ENCODE measurements at regions not wholly inside any gene's neighbourhood (a gene's known extent, or its start where the extent isn't known, plus 50 kb on each side); places are given as distances from the start of the nearest gene placed in this dataset.
"Not testable (repeated sequence)": the region's sequence is repeated elsewhere in the genome, so short reads cannot be mapped to it uniquely, and the experiment has no call there.

DNA sequence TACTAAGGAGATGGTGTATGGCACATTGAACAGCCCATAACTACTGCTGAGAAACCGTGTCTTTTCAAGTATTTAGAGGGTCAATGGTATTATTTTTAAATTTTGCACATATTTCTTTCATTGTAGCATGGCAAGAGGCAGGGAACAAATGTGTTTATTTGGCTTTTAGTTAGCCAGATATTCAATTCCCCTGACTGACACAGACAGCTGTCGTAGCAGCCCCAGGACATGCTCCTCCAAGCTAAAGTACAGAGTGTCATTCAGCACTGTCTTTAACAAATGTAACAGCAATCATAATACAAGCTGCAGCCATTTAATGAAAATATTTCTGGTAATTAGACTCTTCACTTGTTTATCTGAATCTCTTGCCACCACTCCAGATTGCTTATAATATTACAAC is 687.1 kb downstream of the KLHL13 start:
- no peak overlapping the region for H3K4me3 ChIP-seq (ENCODE audit: low read depth, low read length)
- TF ChIP-seq, protein P1, sequence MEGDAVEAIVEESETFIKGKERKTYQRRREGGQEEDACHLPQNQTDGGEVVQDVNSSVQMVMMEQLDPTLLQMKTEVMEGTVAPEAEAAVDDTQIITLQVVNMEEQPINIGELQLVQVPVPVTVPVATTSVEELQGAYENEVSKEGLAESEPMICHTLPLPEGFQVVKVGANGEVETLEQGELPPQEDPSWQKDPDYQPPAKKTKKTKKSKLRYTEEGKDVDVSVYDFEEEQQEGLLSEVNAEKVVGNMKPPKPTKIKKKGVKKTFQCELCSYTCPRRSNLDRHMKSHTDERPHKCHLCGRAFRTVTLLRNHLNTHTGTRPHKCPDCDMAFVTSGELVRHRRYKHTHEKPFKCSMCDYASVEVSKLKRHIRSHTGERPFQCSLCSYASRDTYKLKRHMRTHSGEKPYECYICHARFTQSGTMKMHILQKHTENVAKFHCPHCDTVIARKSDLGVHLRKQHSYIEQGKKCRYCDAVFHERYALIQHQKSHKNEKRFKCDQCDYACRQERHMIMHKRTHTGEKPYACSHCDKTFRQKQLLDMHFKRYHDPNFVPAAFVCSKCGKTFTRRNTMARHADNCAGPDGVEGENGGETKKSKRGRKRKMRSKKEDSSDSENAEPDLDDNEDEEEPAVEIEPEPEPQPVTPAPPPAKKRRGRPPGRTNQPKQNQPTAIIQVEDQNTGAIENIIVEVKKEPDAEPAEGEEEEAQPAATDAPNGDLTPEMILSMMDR (IDR thresholded peaks at IDR 0.05; ENCODE audit: borderline replicate concordance, insufficient read depth, low read depth, low read length) = no peak

DNA sequence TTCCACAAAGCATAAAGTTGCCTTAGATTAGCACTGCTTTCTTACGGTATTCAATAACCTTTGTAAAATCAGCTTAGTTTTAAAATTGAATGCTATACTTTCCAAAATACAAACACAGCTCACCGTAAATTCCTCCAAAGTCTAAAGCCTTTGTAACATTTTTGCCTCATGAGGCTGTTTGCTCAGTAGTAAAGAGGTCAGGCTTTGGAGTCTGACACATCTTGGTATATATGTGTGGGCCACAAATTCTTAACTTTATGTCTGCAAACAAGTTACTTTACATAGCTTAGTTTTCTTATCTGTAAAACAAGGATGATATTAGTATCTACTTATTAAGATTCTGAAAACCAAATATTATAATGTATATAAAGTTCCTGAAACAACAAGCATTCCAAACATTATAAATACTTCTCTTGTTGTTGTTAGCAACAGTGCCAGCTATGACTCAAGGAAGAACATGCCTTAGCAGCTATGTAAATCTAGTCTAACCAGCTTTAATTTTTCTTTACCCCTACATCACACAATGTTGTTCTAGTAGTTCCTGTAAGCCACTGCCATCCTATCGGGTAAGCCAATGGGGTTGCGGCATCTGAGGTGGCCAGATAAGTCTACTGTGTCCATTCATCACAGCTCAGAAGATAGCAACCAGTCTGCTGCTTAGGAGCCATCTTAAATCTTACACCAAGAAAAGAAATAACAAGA is 709.0 kb downstream of the KLHL13 start:
- no peak overlapping the region for H3K4me3 ChIP-seq (ENCODE audit: low read depth, low read length)
- TF ChIP-seq, protein P1 (IDR thresholded peaks at IDR 0.05; ENCODE audit: borderline replicate concordance, insufficient read depth, low read depth, low read length) = no peak

DNA sequence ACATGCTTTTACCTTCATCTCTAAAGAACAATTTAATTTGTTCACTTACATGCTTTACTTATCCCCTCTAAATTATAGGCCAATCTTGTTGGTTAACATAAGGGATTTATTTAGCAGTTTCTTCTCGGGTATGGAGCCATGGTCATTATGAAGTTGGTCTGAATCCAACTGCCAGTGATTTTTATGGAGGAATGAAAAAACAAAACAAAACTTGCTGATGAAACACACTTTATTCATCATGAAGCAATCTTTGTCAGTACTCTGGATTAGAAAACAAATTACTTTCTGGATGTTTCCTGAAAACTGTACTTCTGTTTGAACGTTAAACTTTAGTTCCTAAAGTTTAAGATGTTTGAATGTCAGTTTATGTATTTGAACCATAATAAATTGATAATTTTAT is 715.8 kb downstream of the KLHL13 start:
- no peak overlapping the region for H3K4me3 ChIP-seq (ENCODE audit: low read depth, low read length)
- TF ChIP-seq, protein P1 (IDR thresholded peaks at IDR 0.05; ENCODE audit: borderline replicate concordance, insufficient read depth, low read depth, low read length) = no peak

DNA sequence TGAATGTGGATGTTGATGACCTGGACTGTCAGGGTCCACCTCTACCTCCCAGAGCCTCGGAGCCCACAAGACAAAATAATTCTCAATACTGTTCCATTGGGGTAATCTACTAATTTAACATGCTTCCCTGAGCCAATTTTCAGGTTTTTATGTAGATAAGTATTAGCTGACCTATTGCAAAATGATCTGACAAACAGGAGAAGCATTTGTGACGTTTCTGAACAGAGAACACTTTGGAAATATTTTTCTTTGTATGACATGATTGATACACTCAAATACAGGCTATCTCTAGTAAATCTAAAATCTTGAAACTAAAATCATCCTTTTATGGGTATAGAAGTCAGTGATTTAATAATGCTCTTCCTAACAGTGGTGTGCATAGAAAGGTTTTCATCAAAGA is 716.6 kb downstream of the KLHL13 start:
- TF ChIP-seq, protein P1 (IDR thresholded peaks at IDR 0.05; ENCODE audit: borderline replicate concordance, insufficient read depth, low read depth, low read length) = no peak
- no peak overlapping the region for H3K4me3 ChIP-seq (ENCODE audit: low read depth, low read length)

DNA sequence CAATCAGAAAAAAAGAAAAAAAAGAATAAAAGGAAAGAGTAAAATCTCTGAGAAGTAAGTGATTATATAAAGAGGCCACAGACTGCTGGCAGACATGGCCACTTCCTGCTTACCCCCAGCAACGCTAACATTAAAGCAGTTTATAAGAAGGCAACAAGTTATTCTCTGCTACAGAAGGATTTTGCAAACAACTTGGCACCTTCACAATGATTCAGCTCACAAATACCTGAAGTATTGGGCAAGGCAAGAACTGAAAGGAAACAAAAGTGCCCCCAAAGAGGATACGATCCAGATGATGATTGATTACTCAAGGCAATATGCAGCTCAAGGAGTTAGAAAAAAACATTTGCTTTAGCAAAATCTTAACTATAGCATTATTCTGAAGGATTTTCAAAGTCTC is 718.8 kb downstream of the KLHL13 start:
- no peak overlapping the region for H3K4me3 ChIP-seq (ENCODE audit: low read depth, low read length)
- TF ChIP-seq, protein P1 (IDR thresholded peaks at IDR 0.05; ENCODE audit: borderline replicate concordance, insufficient read depth, low read depth, low read length) = no peak

DNA sequence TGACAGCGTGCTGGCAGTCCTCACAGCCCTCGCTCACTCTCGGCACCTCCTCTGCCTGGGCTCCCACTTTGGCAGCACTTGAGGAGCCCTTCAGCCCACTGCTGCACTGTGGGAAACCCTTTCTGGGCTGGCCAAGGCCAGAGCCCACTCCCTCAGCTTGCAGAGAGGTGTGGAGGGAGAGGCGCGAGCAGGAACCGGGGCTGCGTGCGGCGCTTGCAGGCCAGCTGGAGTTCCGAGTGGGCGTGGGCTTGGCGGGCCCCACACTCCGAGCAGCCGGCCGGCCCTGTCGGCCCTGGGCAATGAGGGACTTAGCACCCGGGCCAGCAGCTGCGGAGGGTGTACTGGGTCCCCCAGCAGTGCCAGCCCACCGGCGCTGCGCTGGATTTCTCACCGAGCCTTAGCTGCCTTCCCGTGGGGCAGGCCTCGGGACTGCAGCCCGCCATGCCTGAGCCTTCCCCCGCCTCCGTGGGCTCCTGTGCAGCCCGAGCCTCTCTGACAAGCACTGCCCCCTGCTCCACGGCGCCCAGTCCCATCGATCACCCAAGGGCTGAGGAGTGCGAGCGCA is 722.0 kb downstream of the KLHL13 start:
- not testable (repeated sequence) for H3K4me3 ChIP-seq (ENCODE audit: low read depth, low read length)

DNA sequence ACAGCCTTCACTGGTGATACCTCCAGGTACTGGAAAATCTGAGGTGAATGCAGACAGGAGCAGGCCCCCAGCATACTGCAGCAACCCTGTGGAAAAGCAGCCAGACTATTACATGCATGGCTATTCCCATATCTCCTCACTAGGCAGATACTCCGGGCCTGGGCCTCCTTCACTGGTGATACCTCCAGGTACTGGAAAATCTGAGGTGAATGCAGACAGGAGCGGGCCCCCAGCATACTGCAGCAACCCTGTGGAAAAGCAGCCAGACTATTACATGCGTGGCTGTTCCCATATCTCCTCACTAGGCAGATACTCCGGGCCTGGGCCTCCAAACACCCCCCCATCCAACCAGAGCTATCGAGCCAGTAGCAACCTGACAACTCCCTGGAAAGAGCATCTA is 724.2 kb downstream of the KLHL13 start:
- not testable (repeated sequence) for H3K4me3 ChIP-seq (ENCODE audit: low read depth, low read length)

DNA sequence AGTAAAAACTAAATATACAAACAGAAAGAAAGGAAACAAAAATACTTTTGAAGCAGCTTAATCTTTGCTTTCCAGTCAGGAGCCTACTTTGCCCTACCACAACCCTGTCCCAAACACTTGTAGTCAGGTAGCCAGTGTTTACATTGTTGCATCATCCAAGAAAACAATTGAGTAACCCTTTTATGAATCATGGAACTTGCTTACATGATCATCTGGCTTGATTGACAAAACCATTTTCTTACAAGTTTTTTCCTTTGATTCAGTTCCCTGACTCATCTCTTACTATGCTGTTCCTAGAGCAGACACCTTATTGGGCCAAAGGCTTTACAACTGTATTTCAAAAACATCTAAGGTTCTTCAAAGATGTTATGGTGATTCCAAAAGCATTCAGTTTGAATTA is 740.1 kb downstream of the KLHL13 start:
- no peak overlapping the region for H3K4me3 ChIP-seq (ENCODE audit: low read depth, low read length)
- TF ChIP-seq, protein P1 (IDR thresholded peaks at IDR 0.05; ENCODE audit: borderline replicate concordance, insufficient read depth, low read depth, low read length) = no peak
